HG02610 (cell line): ENCODE measurements at regions not wholly inside any gene's neighbourhood (a gene's known extent, or its start where the extent isn't known, plus 50 kb on each side); places are given as distances from the start of the nearest gene placed in this dataset.
"Not testable (repeated sequence)": the region's sequence is repeated elsewhere in the genome, so short reads cannot be mapped to it uniquely, and the experiment has no call there.

Experiments
- ATAC-seq: cut with Tn5 transposase; IDR thresholded peaks from one replicate; pipeline ENCODE4 v1.9.1; 2021; ENCODE audit warnings: mild to moderate bottlenecking, moderate library complexity; ENCODE audit not compliant: unreplicated experiment

- no peak for ATAC-seq
These were observed 246.0 kb upstream of the CBLB start for GRCh38 chr3:106114848-106115247.

GRCh38 chr3:106115557-106115956 lies 246.7 kb upstream of the CBLB start:
- no peak for ATAC-seq

GRCh38 chr3:106116733-106117489 lies 248.1 kb upstream of the CBLB start:
- ATAC-seq, result no peak

- no peak for ATAC-seq
These were observed 248.7 kb upstream of the CBLB start for GRCh38 chr3:106117490-106117858.

GRCh38 chr3:106119614-106120082 lies 250.8 kb upstream of the CBLB start:
- no peak for ATAC-seq

GRCh38 chr3:106120356-106120755 lies 251.5 kb upstream of the CBLB start:
- no peak for ATAC-seq

- ATAC-seq, result no peak
These were observed 252.9 kb upstream of the CBLB start for GRCh38 chr3:106121491-106122289.

- no peak for ATAC-seq
These were observed 256.0 kb upstream of the CBLB start for GRCh38 chr3:106124818-106125217.

- ATAC-seq, result no peak
These were observed 256.5 kb upstream of the CBLB start for GRCh38 chr3:106125321-106125720.

GRCh38 chr3:106126067-106126845 lies 257.4 kb upstream of the CBLB start:
- ATAC-seq, result no peak

GRCh38 chr3:106126846-106127235 lies 258.0 kb upstream of the CBLB start:
- ATAC-seq, result no peak

GRCh38 chr3:106129939-106130338 lies 261.1 kb upstream of the CBLB start:
- ATAC-seq, result no peak

- ATAC-seq, result no peak
These were observed 261.8 kb upstream of the CBLB start for GRCh38 chr3:106130384-106131198.

GRCh38 chr3:106135451-106136160 lies 266.8 kb upstream of the CBLB start:
- ATAC-seq, result no peak

- ATAC-seq, result no peak
These were observed 271.0 kb upstream of the CBLB start for GRCh38 chr3:106139826-106140225.

GRCh38 chr3:106140431-106140830 lies 271.6 kb upstream of the CBLB start:
- no peak for ATAC-seq

GRCh38 chr3:106144030-106144429 lies 275.2 kb upstream of the CBLB start:
- no peak for ATAC-seq

- ATAC-seq, result not testable (repeated sequence)
These were observed 279.7 kb upstream of the CBLB start for GRCh38 chr3:106148440-106149082.

GRCh38 chr3:106157411-106157810 lies 288.6 kb upstream of the CBLB start:
- no peak for ATAC-seq
